ENCODE measurements at regions not wholly inside any gene's neighbourhood (a gene's known extent, or its start where the extent isn't known, plus 50 kb on each side); places are given as distances from the start of the nearest gene placed in this dataset.

- Mint-ChIP-seq H3K4me3 (no peak overlapping the region), H3K27ac (no peak overlapping the region), H3K9me3 (peaks cover 6% of the 10 kb centered on the region), H3K36me3 (ENCODE audit: low read depth) (no peaks in the 10 kb centered on the region), H3K4me1 (peaks cover 12% of the 10 kb centered on the region), H3K27me3 (ENCODE audit: insufficient read depth) (peaks cover 7% of the 10 kb centered on the region)
- TF ChIP-seq CTCF (conservative IDR thresholded peaks at IDR 0.05), result no peak
- WGBS, 2 experiments (ENCODE audit: insufficient coverage in 1 of 2, insufficient read length in 1 of 2), result 74 to 97% methylated on average over 3 of the region's 3 CpGs
- Histone ChIP-seq H3K36me3 (ENCODE audit: control insufficient read depth, insufficient read depth, low read length) (no peaks in the 10 kb centered on the region), H3K4me3 (ENCODE audit: low read length) (no peak overlapping the region), H3K27me3 (ENCODE audit: control insufficient read depth, insufficient read depth, low read length, poor library complexity, severe bottlenecking) (no peaks in the 10 kb centered on the region), H3K27ac (ENCODE audit: low read depth, low read length) (peak overlapping the region; percentile 12), H3K9me3 (ENCODE audit: control insufficient read depth, low read length) (no peaks in the 10 kb centered on the region), H3K9ac (ENCODE audit: extremely low read depth, low read length, poor library complexity, severe bottlenecking) (no peak overlapping the region), H3K4me1 (ENCODE audit: control insufficient read depth, insufficient read depth, low read length) (peaks cover 2% of the 10 kb centered on the region)
- no peak for DNase-seq
Observed at GRCh38 chr9:27880635-27881034, 307.4 kb upstream of the C9orf72 start.

GRCh38 chr9:27888661-27889295, 315.5 kb upstream of the C9orf72 start:
- 69% methylated on average over 2 of the region's 2 CpGs; no CpG with 5 or more reads in 1 of the 2 experiments for WGBS, 2 experiments (ENCODE audit: insufficient coverage in 1 of 2, insufficient read length in 1 of 2)
- H3K27ac Mint-ChIP-seq, result no peak overlapping the region
- peak; percentile 92 for DNase-seq
- Histone ChIP-seq H3K27ac (ENCODE audit: low read depth, low read length) (no peak overlapping the region), H3K9ac (ENCODE audit: extremely low read depth, low read length, poor library complexity, severe bottlenecking) (no peak overlapping the region), H3K36me3 (ENCODE audit: control insufficient read depth, insufficient read depth, low read length) (no peaks in the 10 kb centered on the region), H3K4me3 (ENCODE audit: low read length) (no peak overlapping the region), H3K27me3 (ENCODE audit: control insufficient read depth, insufficient read depth, low read length, poor library complexity, severe bottlenecking) (no peaks in the 10 kb centered on the region), H3K4me1 (ENCODE audit: control insufficient read depth, insufficient read depth, low read length) (no peaks in the 10 kb centered on the region), H3K9me3 (ENCODE audit: control insufficient read depth, low read length) (no peaks in the 10 kb centered on the region)
- H3K9me3 Mint-ChIP-seq, result peaks cover 6% of the 10 kb centered on the region
- no peaks in the 10 kb centered on the region for H3K27me3 Mint-ChIP-seq (ENCODE audit: insufficient read depth)
- no peak overlapping the region for H3K4me3 Mint-ChIP-seq
- H3K36me3 Mint-ChIP-seq (ENCODE audit: low read depth), result no peaks in the 10 kb centered on the region
- H3K4me1 Mint-ChIP-seq, result no peaks in the 10 kb centered on the region
- TF ChIP-seq CTCF (conservative IDR thresholded peaks at IDR 0.05), result peak; percentile 91

- no peaks in the 10 kb centered on the region for H3K4me1 ChIP-seq (ENCODE audit: control insufficient read depth, insufficient read depth, low read length)
- Mint-ChIP-seq H3K27ac (no peak overlapping the region), H3K4me3 (no peak overlapping the region), H3K36me3 (ENCODE audit: low read depth) (no peaks in the 10 kb centered on the region), H3K4me1 (no peaks in the 10 kb centered on the region), H3K27me3 (ENCODE audit: insufficient read depth) (no peaks in the 10 kb centered on the region), H3K9me3 (no peaks in the 10 kb centered on the region)
- TF ChIP-seq CTCF (conservative IDR thresholded peaks at IDR 0.05), result no peak
- WGBS, 2 experiments (ENCODE audit: insufficient coverage in 1 of 2, insufficient read length in 1 of 2), result 79 to 100% methylated on average over 1 of the region's 1 CpG
- DNase-seq, result no peak
- H3K27me3 ChIP-seq (ENCODE audit: control insufficient read depth, insufficient read depth, low read length, poor library complexity, severe bottlenecking), result peaks cover 9% of the 10 kb centered on the region
- no peaks in the 10 kb centered on the region for H3K36me3 ChIP-seq (ENCODE audit: control insufficient read depth, insufficient read depth, low read length)
- H3K9me3 ChIP-seq (ENCODE audit: control insufficient read depth, low read length), result no peaks in the 10 kb centered on the region
- H3K9ac ChIP-seq (ENCODE audit: extremely low read depth, low read length, poor library complexity, severe bottlenecking), result no peak overlapping the region
- H3K27ac ChIP-seq (ENCODE audit: low read depth, low read length), result no peak overlapping the region
- H3K4me3 ChIP-seq (ENCODE audit: low read length), result no peak overlapping the region
Observed at GRCh38 chr9:27924502-27924901, 351.2 kb upstream of the C9orf72 start.
